C4-2B (cell line): ENCODE measurements at regions not wholly inside any gene's neighbourhood (a gene's known extent, or its start where the extent isn't known, plus 50 kb on each side); places are given as distances from the start of the nearest gene placed in this dataset.

Source experiments
- ZFX ChIP-seq: fragments of 450-650 bp; IDR thresholded peaks from 2 replicates; pipeline ENCODE4 v1.6.1; 2017
- TF ChIP-seq, protein P1 (sequence below): fragments of 450-650 bp; conservative IDR thresholded peaks from 2 replicates; pipeline ENCODE4 v1.5.1; 2017; ENCODE audit warnings: mild to moderate bottlenecking

DNA sequence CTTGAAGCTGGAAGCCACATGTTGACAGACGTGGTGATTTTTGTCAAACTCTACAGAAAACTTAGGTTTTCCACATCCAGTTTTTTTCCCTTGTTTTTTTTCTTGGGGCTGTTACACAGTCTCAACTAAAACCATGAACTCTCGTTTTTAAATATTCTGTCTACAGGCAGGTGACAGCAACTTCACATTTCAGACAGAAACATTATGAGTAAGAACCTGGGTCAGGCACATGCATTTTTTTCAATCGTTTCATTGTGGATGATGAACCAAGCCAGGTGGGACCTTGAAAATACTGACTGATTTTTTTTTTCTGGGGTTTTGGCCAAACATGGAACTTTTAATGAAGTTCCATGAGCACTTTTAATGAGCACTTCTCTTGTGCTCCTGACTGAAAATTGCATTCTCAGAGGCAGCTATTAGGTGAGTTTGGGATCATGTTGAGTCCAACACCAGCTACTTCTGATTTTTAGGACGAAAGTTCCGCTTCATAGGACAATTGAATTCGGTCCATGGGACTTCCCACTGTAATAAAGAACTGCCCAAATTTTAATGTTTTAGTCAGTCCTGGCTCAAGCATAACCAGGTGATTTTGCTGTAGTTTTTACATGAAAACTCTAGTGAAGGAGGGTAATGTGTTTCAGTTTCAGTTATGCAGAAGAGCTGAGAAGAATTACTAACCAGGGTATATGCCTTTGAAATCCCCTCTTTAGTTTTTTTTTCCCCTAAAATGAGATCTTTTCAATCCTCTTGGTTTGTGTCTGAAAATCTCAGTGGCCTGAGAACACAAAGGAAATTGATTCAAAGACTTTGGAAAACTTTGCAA is 93.2 kb upstream of the ADAMTS16 start:
- TF ChIP-seq, protein P1, sequence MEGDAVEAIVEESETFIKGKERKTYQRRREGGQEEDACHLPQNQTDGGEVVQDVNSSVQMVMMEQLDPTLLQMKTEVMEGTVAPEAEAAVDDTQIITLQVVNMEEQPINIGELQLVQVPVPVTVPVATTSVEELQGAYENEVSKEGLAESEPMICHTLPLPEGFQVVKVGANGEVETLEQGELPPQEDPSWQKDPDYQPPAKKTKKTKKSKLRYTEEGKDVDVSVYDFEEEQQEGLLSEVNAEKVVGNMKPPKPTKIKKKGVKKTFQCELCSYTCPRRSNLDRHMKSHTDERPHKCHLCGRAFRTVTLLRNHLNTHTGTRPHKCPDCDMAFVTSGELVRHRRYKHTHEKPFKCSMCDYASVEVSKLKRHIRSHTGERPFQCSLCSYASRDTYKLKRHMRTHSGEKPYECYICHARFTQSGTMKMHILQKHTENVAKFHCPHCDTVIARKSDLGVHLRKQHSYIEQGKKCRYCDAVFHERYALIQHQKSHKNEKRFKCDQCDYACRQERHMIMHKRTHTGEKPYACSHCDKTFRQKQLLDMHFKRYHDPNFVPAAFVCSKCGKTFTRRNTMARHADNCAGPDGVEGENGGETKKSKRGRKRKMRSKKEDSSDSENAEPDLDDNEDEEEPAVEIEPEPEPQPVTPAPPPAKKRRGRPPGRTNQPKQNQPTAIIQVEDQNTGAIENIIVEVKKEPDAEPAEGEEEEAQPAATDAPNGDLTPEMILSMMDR = no peak
- no peak for TF ChIP-seq ZFX
